Stimulated activated naive B cell treated with anti-CD40 and anti-IgM and Interleukin-4, amounts not matched to agents 10 μg/mL and 1 μg/mL and 100 μg/mL, for 72 hours (primary cell): ENCODE measurements at regions not wholly inside any gene's neighbourhood (a gene's known extent, or its start where the extent isn't known, plus 50 kb on each side); places are given as distances from the start of the nearest gene placed in this dataset.

Experiments
- ATAC-seq, 2 donors: fragments of 150-1000 bp; cut with Tn5 transposase; replicated peaks; 2 replicates each; pipeline ENCODE4 v1.10.0; 2021; ENCODE audit warnings: moderate library complexity in 1 of 2
- DNase-seq: peaks from one replicate; pipeline ENCODE4 v3.0.0; 2021
- H3K27ac Mint-ChIP-seq: one replicate; pipeline ENCODE4 v1.8.0; 2022; ENCODE audit warnings: mild to moderate bottlenecking, mixed read lengths
- H3K27me3 Mint-ChIP-seq, 2 donors: one replicate each; pipeline ENCODE4 v1.8.0; 2022; ENCODE audit warnings: mixed read lengths in 2 of 2
- H3K36me3 Mint-ChIP-seq, 2 donors: one replicate each; pipeline ENCODE4 v1.8.0; 2022; ENCODE audit warnings: mixed read lengths in 2 of 2, mild to moderate bottlenecking in 1 of 2
- H3K4me1 Mint-ChIP-seq, 2 donors: one replicate each; pipeline ENCODE4 v1.8.0; 2022; ENCODE audit warnings: mixed read lengths in 2 of 2, mild to moderate bottlenecking in 1 of 2
- H3K4me3 Mint-ChIP-seq, 2 donors: one replicate each; pipeline ENCODE4 v1.8.0; 2022; ENCODE audit warnings: mild to moderate bottlenecking in 2 of 2, mixed read lengths in 2 of 2, moderate library complexity in 1 of 2
- H3K9me3 Mint-ChIP-seq, 2 donors: one replicate each; pipeline ENCODE4 v1.8.0; 2022; ENCODE audit warnings: mixed read lengths in 2 of 2, mild to moderate bottlenecking in 1 of 2

DNA sequence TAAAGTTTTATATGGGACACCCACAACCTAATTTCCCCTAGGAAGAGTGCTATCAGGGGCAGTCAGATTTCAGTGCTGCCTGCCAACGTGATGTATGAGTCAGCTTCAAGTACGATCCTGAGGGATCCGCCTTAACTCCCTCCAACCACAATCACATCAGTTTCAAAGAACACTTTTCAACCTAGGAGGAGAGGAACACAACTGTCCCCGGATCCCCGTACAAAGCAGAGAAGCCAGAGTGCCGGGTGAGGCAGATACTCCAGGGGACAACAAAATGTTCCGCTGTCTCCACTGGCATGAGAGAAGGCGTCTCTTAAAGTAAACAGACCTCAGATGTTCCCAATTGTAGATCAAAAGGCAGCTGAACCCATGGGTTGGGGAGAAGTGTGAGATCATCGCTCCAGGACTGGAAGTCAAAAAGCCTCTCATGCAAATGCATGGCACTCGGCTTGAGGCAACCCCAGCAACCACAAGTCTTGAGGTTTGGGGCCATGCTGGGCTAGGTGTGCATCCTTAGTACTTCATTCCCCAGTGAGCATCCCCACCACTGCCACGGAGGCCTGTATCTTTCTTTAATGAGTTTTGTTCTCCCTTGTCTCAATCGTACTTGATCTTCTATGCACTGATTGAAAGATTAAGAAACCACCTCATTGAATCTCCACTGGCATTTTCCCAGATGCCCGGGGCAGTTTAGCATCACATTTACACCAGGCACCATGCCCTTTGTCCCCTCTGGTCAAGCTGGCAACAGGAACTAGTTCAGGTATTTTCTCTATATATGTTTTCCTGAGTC lies 91.0 kb upstream of the CCBE1 start:
- H3K36me3 Mint-ChIP-seq: no peaks in the 10 kb centered on the region
- peaks cover 1 to 2% of the 10 kb centered on the region in 2 donors for H3K4me1 Mint-ChIP-seq
- ATAC-seq: no peak
- H3K27ac Mint-ChIP-seq: no peak overlapping the region
- H3K27me3 Mint-ChIP-seq: peaks cover 5 to 10% of the 10 kb centered on the region in 2 donors
- H3K4me3 Mint-ChIP-seq: no peak overlapping the region
- DNase-seq: no peak
- H3K9me3 Mint-ChIP-seq: no peaks in the 10 kb centered on the region

DNA sequence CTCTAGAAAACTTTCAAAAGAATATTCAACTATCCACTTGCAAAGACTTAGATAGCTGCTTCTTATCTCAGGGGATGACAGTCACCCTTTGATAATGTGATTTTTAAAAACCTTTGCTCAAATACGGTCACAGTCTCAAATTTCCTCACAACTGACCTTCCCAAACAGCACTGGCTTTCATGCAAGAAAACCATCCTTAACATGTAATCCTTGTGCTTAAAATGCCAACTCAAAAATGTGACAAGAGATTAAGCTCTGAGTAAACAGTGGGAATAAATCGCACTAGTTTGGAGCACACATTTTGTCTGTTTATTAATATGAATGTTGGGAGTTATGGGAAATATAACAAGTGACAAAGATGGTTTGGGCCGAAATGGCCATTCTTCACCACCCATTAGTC lies 87.5 kb upstream of the CCBE1 start:
- ATAC-seq (no peak), DNase-seq (no peak)
- Mint-ChIP-seq H3K9me3 (no peaks in the 10 kb centered on the region), H3K36me3 (no peaks in the 10 kb centered on the region), H3K4me1 (peaks cover 3 to 6% of the 10 kb centered on the region in 2 donors), H3K27me3 (peaks cover 9 to 14% of the 10 kb centered on the region in 2 donors), H3K27ac (no peak overlapping the region), H3K4me3 (no peak overlapping the region)

DNA sequence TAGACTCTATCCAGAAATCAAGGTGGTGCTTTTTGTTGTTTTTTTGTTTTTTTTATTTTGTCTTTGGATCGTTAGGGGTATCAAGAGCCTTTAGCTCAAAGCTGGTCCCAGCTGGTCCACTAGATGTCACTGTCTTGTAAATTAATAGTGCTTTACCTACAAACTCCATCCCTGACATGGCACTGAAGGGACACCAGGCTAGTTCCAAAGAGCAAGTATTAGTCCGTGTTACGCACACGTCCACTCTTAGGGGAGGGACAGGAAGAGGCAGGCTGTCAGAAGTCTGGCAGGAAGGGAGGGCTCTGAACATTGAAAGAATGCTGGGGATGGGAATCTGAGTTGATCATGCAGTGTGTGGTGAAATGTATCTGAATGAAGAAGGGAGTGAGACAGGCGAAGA lies 85.9 kb upstream of the CCBE1 start:
- peaks cover 9 to 11% of the 10 kb centered on the region in 2 donors for H3K27me3 Mint-ChIP-seq
- H3K4me3 Mint-ChIP-seq: no peak overlapping the region
- ATAC-seq (peak; percentile 78 to 85), DNase-seq (no peak)
- H3K36me3 Mint-ChIP-seq: no peaks in the 10 kb centered on the region
- H3K27ac Mint-ChIP-seq: no peak overlapping the region
- H3K9me3 Mint-ChIP-seq: no peaks in the 10 kb centered on the region
- peaks cover 3 to 6% of the 10 kb centered on the region in 2 donors for H3K4me1 Mint-ChIP-seq

DNA sequence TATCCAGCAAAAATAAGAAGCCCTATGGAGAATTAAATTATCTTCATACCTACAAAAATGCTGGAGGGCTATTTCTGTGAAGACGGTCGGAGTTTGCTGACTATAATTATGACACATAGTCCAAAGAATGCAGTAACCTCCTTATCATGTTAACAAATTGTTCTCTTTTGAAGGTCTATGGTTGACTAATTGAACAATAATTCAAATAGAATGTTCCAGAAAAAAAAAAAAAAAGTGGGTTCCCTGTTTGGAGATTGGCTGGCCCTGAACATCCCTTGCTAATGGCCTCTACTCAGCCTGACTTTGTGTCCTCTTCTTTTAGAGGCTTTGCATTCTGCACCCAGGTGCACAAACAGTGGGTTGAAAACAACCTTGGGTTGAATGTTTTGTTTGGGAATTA lies 82.8 kb upstream of the CCBE1 start:
- Mint-ChIP-seq H3K9me3 (peaks cover 0 to 2% of the 10 kb centered on the region in 2 donors), H3K27ac (no peak overlapping the region), H3K4me1 (peaks cover 3 to 6% of the 10 kb centered on the region in 2 donors), H3K36me3 (no peaks in the 10 kb centered on the region), H3K27me3 (peaks cover 16 to 20% of the 10 kb centered on the region in 2 donors), H3K4me3 (no peak overlapping the region)
- no peak for ATAC-seq
- DNase-seq: no peak

DNA sequence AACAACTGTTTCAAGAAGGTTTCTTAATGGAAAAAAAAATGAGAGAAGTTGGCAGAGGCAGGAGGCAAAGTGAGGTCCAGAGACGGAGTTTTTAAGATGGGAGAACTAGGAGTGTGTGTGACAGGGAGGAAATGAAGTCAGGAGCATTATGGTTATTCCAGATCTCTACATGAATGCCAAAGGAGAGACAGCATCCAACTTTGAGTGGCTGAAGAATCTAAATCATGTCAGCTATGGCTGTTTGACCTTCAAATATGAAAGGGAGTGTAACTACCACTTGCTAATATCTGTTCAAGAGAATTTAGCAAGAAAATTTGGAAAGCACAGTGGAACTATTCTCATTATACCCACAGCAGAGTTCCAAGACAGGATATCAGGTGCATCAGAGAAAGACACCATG lies 81.2 kb upstream of the CCBE1 start:
- Mint-ChIP-seq H3K27me3 (peaks cover 25 to 27% of the 10 kb centered on the region in 2 donors), H3K27ac (no peak overlapping the region), H3K4me1 (peaks cover 3 to 6% of the 10 kb centered on the region in 2 donors), H3K9me3 (peaks cover 0 to 2% of the 10 kb centered on the region in 2 donors), H3K36me3 (no peaks in the 10 kb centered on the region), H3K4me3 (no peak overlapping the region)
- DNase-seq (no peak), ATAC-seq (no peak)

DNA sequence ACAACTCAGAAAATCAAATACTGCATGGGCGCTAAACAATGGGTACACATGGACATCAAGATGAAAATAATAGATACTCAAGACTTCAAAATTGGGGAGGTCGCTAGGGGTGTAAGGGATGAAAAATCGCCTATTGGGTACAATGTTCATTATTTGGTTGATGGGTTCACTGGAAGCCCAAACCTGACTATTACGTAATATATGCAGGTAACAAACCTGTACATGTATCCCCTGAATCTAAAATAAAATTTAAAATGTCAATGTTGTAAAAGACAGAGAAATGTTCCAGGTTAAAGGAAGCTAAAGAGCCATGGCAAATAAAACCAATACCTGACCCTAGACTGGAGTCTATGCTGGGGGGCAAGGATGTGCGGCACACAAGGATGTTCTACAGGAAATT lies 80.4 kb upstream of the CCBE1 start:
- DNase-seq: no peak
- Mint-ChIP-seq H3K27ac (no peak overlapping the region), H3K36me3 (no peaks in the 10 kb centered on the region), H3K4me3 (no peak overlapping the region), H3K9me3 (peaks cover 0 to 2% of the 10 kb centered on the region in 2 donors), H3K4me1 (no peaks in the 10 kb centered on the region), H3K27me3 (peaks cover 25 to 28% of the 10 kb centered on the region in 2 donors)
- no peak for ATAC-seq

DNA sequence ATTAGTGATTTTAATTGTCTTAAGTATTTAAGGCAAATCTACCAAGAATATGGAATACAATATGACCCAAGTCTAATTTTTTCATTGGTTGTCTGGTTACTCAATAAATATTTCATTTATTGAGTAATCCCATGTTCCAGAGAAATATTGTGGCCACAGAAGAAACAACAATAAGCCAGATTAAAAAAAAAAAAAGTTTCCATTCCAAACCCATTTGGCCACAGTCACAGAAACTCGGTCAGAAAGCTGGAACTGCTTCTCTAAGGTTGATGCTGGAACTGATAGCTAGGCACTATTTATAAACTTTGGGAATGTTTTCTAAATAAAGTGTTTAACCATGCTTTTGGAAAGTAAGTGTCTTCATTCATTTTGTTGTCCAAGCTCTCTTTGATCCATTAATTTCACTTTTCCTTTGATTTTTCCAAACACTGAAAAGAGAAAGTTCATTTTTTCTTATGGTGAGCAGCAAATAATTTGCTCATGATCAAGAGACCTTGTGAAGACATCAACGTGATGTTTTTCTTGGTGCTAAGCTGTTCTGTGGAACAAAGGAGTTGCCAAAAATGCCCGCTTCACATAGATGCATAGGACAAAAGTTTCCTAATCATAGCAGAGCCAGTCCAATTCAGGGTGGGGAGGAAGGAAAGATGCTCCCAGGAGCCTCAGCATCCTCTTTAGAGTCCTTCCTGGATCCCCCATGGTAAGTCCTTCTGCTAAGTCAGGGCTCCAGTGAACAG lies 72.1 kb upstream of the CCBE1 start:
- Mint-ChIP-seq H3K4me1 (no peaks in the 10 kb centered on the region), H3K9me3 (peaks cover 0 to 7% of the 10 kb centered on the region in 2 donors), H3K27ac (no peak overlapping the region), H3K36me3 (peaks cover 0 to 2% of the 10 kb centered on the region in 2 donors), H3K27me3 (peaks cover 27 to 39% of the 10 kb centered on the region in 2 donors), H3K4me3 (no peak overlapping the region)
- DNase-seq: no peak
- no peak for ATAC-seq

DNA sequence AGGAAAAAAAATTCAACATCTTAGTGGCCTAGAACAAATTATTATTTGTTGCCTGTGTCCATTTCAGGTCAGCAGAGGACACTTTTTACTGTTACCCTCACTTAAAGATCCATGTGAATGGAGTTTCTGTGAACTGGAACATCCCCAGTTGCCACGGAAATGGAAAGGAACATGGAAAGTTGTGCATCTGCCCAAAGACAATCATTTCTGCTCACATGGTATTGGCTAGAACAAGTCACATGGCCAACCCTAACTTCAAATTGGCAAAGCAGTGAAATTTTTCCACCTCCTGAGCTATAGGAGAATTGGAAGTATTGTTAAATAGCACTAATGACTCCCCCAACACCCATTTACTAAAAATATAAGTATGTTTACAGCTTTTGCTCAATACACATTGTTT lies 71.2 kb upstream of the CCBE1 start:
- peaks cover 0 to 7% of the 10 kb centered on the region in 2 donors for H3K9me3 Mint-ChIP-seq
- H3K4me3 Mint-ChIP-seq: no peak overlapping the region
- H3K27me3 Mint-ChIP-seq: peaks cover 18 to 30% of the 10 kb centered on the region in 2 donors

DNA sequence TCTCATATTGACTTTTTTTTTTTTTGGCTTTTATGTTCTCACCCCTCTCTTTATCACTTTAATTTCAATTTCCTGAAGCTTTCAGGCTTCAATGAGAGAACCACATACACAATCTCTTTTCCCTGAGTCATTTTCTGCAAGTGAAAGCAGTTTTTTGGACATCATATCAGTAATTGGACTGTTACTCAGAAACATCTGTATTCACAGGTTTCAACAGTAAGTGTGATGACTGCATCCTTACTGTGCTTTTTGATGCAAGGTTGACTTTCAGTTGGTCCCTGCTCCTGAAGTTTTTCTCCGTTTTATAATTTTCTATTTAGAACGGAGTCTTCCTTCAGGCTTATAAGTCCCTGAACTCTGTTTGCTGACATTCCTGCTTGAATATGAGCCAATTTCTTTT lies 70.5 kb upstream of the CCBE1 start:
- Mint-ChIP-seq H3K36me3 (peaks cover 0 to 2% of the 10 kb centered on the region in 2 donors), H3K27me3 (peaks cover 14 to 29% of the 10 kb centered on the region in 2 donors), H3K9me3 (peaks cover 0 to 7% of the 10 kb centered on the region in 2 donors), H3K4me1 (no peaks in the 10 kb centered on the region), H3K27ac (no peak overlapping the region), H3K4me3 (no peak overlapping the region)
- DNase-seq: no peak
- no peak for ATAC-seq

More for the DNA sequence above, 71.2 kb upstream of the CCBE1 start:
- DNase-seq: no peak
- no peaks in the 10 kb centered on the region for H3K4me1 Mint-ChIP-seq
- no peak for ATAC-seq
- peaks cover 0 to 2% of the 10 kb centered on the region in 2 donors for H3K36me3 Mint-ChIP-seq
- H3K27ac Mint-ChIP-seq: no peak overlapping the region

DNA sequence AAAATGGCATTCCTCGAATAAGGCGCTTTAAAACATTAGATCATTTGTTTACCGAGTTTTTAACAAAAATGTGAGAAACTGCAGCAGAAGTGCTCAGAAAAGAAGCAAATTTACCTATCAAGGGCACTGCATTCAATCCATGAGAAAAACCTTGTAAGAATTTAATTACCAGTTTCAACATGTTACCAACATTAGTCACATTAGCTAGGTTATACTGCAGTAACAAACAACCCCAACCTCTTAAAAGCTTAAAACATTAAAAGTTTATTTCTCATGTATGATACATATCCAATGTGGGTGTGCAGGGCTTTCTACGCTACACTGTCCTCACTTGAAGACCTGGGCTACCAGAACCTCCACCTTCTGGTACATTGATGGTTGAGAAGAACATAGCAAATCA lies 68.1 kb upstream of the CCBE1 start:
- no peak overlapping the region for H3K27ac Mint-ChIP-seq
- no peaks in the 10 kb centered on the region for H3K4me1 Mint-ChIP-seq
- peaks cover 6 to 19% of the 10 kb centered on the region in 2 donors for H3K27me3 Mint-ChIP-seq
- peaks cover 0 to 7% of the 10 kb centered on the region in 2 donors for H3K9me3 Mint-ChIP-seq
- DNase-seq: no peak
- no peak overlapping the region for H3K4me3 Mint-ChIP-seq
- ATAC-seq: no peak
- H3K36me3 Mint-ChIP-seq: peaks cover 0 to 2% of the 10 kb centered on the region in 2 donors

DNA sequence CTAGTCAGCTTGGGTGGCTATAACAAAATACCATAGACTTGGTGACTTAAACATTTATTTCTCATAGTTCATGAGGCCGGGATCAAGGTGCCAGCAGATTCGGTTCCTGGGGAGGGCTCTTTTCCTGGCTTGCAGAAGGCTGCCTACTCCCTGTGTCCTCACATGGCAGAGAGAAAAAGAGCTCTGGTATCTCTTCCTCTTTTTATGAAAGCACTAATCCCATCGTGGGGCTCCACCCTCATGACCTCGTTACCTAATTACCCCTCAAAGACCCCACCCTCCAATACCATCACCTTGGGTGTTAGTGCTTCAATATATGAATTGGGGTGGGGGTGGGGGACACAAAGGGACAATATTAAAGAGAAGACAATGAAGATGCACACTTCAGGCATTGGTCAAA lies 67.1 kb upstream of the CCBE1 start:
- Mint-ChIP-seq H3K4me3 (no peak overlapping the region), H3K9me3 (peaks cover 0 to 7% of the 10 kb centered on the region in 2 donors), H3K36me3 (peaks cover 0 to 2% of the 10 kb centered on the region in 2 donors), H3K27ac (no peak overlapping the region), H3K27me3 (peaks cover 0 to 13% of the 10 kb centered on the region in 2 donors), H3K4me1 (no peaks in the 10 kb centered on the region)
- DNase-seq: no peak
- ATAC-seq: no peak

DNA sequence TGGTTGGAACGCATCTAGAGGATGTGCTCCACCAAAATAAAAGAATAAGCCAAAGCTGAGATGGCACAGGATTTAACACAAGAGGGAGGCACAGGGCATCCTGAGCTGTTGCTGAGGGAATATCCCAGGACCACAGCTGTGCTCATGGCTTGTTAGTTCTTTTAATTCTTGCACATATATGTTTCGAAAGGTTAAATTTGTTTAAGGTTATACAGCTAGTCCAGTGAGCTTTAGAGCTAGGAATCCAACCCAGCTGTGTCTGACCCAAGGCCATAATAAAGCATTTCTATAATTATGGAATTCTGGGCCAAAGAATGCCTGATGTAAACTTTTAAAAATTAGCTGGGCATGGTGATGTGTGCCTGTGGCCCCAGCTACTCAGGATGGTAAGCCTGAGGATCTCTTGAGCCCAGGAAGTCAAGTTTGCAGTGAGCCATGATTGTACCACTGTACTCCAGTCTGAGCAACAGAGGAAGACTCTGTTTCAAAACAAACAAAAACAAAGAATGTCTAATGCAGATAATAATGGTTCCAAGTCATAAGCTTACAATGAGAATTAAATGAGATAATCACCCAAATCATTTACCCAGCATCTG lies 66.4 kb upstream of the CCBE1 start:
- Mint-ChIP-seq H3K36me3 (peaks cover 0 to 2% of the 10 kb centered on the region in 2 donors), H3K4me1 (no peaks in the 10 kb centered on the region), H3K27ac (no peak overlapping the region), H3K9me3 (peaks cover 0 to 7% of the 10 kb centered on the region in 2 donors), H3K4me3 (no peak overlapping the region), H3K27me3 (peaks cover 0 to 13% of the 10 kb centered on the region in 2 donors)
- ATAC-seq (no peak), DNase-seq (no peak)

DNA sequence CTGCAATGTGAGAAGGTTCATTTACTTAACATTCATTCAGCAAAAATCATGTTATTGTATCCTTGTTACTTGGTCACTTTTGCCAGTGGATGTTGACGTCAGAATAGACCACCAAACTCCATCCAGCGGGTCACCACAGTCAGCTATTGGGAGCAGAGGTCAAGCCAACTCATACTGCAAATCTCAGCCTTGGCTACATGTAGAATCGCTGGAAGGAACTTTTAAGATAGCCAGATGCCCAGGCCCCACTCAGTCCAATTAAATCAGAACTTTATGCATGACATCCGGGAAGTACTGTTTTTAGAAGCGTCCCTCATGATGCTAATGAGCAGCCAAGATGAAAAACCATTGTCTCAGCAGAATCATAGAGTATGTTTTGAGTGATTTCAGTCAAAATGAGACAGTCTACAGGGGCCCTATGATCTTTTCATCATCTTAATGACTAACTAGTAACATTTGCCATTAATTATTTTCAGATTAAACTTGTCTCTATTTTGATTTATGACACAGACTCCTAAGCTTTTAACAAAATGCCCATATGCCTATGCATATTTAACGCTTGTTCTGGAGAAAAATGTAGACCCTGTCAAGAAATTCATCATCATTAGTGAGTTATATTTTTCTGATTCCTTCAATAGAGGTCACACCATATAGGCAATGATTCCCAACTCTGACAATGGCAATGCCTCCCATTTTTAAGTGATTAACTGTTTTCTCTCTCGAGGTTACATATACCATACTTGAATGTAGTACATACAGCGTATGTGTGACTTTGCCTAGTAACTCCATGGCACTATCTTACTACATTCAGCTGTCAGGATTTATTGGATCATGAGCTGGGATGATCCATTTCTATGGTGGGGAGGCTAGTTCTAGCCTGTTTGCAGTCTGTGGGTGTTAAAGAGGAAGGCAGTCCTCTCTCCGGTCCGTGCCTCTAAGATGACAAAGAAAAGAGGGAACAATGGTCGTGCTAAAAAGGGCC lies 63.7 kb upstream of the CCBE1 start:
- H3K4me1 Mint-ChIP-seq: no peaks in the 10 kb centered on the region
- no peak overlapping the region for H3K4me3 Mint-ChIP-seq
- H3K27me3 Mint-ChIP-seq: peaks cover 3 to 25% of the 10 kb centered on the region in 2 donors
- DNase-seq: no peak
- no peaks in the 10 kb centered on the region for H3K36me3 Mint-ChIP-seq
- H3K9me3 Mint-ChIP-seq: no peaks in the 10 kb centered on the region
- no peak overlapping the region for H3K27ac Mint-ChIP-seq
- no peak for ATAC-seq
